GM12874 (cell line): ENCODE measurements at regions not wholly inside any gene's neighbourhood (a gene's known extent, or its start where the extent isn't known, plus 50 kb on each side); places are given as distances from the start of the nearest gene placed in this dataset.

Experiments
- TF ChIP-seq, protein P1 (sequence below): IDR thresholded peaks from 2 replicates; pipeline ENCODE4 v1.5.1; 2011; ENCODE audit warnings: low read depth, mild to moderate bottlenecking, control low read depth, low read length, moderate library complexity; ENCODE audit not compliant: insufficient read depth

DNA sequence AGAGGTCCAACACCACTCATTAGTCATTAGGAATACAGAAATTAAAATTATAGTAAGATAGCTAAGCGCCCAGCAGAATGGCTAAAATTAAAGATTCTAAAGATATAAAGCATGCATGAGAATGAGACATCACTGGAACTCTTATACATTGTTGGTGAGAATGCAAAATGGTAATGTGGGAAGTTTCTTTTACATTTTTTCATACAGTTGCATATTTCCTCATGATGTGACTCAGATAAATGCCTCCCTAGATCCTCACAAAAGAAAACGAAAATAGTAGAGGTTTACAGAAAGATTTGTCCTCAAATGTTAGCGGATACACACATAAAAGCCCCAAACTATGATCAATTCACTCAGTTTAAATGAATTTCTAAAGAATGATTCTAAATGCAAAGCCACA lies 633.7 kb upstream of the GJE1 start:
- TF ChIP-seq, protein P1, sequence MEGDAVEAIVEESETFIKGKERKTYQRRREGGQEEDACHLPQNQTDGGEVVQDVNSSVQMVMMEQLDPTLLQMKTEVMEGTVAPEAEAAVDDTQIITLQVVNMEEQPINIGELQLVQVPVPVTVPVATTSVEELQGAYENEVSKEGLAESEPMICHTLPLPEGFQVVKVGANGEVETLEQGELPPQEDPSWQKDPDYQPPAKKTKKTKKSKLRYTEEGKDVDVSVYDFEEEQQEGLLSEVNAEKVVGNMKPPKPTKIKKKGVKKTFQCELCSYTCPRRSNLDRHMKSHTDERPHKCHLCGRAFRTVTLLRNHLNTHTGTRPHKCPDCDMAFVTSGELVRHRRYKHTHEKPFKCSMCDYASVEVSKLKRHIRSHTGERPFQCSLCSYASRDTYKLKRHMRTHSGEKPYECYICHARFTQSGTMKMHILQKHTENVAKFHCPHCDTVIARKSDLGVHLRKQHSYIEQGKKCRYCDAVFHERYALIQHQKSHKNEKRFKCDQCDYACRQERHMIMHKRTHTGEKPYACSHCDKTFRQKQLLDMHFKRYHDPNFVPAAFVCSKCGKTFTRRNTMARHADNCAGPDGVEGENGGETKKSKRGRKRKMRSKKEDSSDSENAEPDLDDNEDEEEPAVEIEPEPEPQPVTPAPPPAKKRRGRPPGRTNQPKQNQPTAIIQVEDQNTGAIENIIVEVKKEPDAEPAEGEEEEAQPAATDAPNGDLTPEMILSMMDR: no peak

DNA sequence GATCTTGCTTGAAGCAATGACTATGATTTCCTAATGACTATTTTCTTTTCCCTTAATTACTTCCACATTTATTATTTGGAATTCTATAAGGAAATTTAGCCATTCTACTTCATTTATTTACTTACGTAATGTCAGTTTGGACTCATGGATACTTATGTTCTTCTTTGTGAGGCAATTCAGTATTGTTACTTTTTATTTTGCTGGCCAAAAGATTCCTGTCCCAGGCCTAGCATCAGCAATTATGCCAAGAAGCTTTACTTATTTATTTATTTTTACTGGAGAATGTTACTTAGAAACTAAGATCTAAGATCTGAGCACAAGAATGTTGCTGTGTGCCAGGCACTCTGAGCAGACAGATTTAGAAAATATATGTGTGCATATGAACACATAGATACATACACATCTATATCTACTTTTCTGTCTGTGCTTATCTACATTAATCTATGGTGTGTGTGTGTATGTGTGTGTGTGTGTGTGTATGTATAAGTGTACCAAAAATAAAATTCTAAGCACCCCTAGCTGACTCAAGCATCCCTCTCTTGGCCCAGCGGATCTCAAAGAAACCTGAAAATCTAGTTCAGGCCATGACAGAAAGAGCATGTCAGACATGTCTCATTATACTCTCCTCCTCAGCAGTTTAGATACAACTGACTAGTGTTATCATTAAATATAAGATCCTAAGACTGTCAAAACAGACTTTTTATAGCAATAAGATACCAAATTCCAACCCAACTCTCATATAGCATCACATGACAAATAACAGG lies 640.0 kb upstream of the GJE1 start:
- TF ChIP-seq, protein P1: no peak

DNA sequence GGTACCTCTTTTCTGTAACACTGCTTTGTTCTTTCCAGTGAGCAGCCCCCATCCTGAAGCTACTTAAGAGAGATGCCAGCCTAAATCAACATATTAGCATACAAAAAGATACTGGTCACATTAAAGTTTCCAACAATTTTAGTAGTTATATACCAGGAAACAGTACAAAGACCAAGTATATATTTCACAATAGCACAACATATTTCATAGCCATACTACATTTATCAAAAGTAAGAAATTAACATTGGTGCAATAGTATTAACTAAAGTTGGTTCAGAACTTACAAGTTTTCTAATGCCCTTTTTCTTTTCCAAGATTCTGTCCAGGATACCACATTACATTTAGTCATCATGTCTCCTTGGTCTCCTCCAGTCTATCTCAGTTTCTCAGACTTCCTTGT lies 641.0 kb upstream of the GJE1 start:
- TF ChIP-seq, protein P1: no peak

DNA sequence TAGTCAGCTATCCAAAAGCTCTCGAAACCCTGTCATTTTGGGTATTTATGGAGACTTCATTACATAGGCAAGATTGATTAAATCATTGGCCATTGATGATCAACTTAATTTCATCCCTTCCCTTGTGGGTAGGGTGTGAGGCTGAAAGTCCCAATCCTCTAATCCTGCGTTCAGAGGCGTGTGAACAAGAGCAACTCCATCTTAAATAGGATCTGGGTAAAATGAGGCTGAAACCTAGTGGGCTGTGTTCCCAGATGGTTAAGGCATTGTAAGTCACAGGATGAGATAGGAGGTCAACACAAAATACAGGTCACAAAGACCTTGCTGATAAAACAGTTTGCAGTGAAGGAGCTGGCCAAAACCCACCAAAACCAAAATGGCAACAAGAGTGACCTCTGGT lies 641.7 kb upstream of the GJE1 start:
- TF ChIP-seq, protein P1: no peak

DNA sequence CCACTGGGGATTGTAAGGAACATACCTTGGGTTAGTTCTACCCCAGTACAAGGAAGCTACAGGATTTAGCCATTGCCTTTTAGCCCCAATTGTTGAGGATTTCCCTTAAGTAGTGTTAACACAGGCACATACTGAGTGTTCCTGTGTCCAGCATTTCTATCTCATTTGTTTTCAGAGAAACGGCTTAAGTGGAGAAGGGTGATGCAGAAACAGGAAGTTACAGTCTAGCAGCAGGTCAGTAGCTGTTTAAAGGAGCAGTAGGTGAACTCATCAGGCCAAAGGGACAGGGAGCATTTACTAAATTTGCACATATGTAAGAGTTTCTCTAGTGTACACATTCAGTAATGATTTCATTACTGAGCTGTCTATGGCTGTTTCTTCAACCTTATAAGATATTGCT lies 644.2 kb upstream of the GJE1 start:
- TF ChIP-seq, protein P1: no peak

DNA sequence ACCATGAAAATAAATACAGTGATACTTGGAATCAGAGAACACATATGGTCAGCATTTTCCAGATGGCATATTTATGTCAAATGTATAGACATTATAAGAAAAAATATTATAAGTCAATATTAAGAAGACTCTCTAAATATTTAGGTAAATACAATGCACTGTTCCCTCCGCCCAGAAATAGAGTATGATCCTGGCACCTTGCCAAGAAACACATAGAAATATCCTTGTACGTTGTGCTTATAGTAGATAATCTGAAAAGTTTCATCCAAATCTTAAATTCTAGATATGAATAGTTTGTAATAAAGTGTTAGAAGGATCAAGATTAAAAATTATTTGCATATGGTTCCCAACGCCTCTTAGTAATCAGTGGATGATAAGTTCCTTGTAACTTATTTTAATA lies 645.8 kb upstream of the GJE1 start:
- TF ChIP-seq, protein P1: no peak

DNA sequence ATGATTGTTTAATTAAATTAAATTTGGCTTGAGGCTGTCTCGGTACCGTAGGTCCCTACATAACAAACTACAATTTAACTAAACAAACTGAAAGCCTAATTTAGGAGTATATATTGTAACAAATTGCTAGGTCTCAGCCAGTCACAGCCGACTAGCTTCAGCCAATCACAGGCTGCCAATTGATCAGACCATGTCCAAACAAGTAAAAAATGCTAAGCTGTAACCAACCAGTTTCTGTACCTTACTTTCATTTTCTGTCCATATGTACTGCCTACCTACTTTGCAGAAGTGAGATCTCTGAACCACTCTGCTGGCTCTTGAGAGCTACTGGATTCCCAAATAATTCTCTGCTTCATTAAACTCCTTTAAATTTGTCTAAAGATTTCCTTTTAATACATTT lies 648.0 kb upstream of the GJE1 start:
- TF ChIP-seq, protein P1: no peak
